GM18909 (cell line): ENCODE measurements at regions not wholly inside any gene's neighbourhood (a gene's known extent, or its start where the extent isn't known, plus 50 kb on each side); places are given as distances from the start of the nearest gene placed in this dataset.
"Not testable (repeated sequence)": the region's sequence is repeated elsewhere in the genome, so short reads cannot be mapped to it uniquely, and the experiment has no call there.

Experiments
- ATAC-seq: cut with Tn5 transposase; IDR thresholded peaks from one replicate; pipeline ENCODE4 v1.9.1; 2021; ENCODE audit warnings: mild to moderate bottlenecking; ENCODE audit not compliant: unreplicated experiment, poor library complexity

- no peak for ATAC-seq
Measured at GRCh38 chr5:38151878-38152277, 106.5 kb upstream of the EGFLAM start.

DNA sequence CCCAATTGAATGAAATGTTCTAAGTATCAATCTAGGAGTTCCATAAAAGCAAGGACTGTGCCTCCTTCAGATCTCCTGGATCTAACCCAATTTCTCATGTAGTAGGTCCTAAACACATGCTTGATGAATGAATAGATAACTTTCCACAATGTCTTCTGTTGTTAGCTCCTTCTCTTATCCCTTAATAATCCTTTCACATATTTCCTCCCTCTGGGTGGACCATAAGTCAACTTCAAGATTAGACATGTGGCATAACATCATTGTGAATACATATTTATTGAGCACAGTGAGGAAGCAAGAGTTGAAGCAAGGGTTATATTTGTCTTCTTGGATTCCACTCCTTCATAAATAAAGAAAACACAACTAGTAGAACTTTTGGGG, 108.6 kb upstream of the EGFLAM start:
- ATAC-seq: no peak

- no peak for ATAC-seq
Measured at GRCh38 chr5:38148021-38148625, 110.2 kb upstream of the EGFLAM start.

- no peak for ATAC-seq
Measured at GRCh38 chr5:38143384-38143783, 115.0 kb upstream of the EGFLAM start.

- ATAC-seq: no peak
Measured at GRCh38 chr5:38141665-38142064, 116.7 kb upstream of the EGFLAM start.

DNA sequence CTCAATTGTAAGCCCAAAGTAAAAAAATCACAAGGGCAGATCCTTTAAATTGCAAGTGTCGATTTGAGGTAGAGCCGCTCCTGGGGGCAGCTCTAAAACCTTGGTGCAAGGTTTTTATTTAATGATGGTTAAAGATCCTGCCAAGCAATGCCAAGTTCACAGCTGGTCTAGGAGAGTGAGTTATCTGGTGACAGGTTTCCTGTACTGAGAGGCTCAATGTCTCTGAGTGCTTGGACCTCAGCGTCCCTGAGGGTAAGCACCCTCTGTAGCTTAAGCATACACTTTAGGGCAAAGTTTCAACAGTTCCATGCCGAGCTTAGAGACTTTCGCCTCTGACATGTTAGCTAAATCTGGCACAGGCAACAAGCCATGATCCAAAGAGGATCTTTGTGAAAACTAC, 119.8 kb upstream of the EGFLAM start:
- no peak for ATAC-seq

GRCh38 chr5:38135486-38136039, 122.8 kb upstream of the EGFLAM start:
- no peak for ATAC-seq

DNA sequence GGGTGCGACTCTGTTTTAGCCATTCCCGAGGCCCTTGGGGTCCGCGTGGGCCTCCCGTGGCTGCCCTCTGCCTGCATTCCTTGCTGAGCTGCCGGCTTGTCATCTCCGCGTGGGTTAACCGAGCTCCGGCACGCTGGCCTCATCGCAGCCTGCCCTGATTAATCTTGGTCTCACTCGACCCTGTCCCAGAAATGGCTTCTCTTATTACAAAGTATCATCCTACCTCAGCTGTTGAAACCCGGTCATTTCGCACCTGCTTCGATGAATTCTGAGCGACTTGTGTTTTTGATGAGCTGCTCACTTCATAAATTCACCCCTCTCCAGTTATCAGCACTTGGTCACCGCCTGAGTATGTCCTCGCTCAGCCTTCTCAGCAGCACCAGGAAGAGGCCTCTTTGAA, 123.5 kb upstream of the EGFLAM start:
- no peak for ATAC-seq

GRCh38 chr5:38134294-38134693, 124.1 kb upstream of the EGFLAM start:
- ATAC-seq: not testable (repeated sequence)

DNA sequence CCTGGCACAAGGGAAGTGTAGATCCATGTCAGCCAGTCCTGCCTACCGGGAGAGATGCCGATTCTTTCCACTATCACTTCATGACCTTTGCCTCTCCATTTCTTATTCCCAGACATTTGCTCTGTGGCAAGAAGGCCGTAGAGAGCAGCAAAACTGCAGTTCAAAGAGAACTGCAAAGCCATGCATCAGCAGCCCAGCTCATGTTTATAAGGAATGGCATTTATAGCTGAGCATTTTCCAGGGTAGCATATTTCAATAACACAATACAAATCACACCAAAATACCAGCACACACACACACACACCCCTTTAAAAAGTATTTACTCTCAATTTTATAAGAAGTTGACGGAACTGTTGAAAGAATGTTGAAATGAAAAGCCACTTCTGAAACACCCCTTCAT, 126.7 kb upstream of the EGFLAM start:
- ATAC-seq: no peak

DNA sequence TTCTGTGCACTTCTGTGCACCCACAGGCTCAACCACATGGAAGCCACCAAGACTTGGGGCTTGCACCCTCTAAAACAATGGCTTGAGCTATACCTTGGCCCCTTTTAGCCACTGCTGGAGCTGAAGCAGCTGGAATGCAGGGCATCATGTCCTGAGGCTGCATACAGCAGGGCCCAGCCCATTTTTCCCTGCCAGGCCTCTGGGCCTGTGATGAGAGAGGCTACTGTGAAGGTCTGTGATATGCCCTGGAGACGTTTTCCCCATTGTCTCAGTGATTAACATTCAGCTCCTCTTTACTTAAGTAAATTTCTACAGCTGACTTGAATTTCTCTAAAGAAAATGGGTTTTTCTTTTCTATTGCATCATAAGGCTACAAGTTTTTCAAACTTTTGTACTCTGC, 134.0 kb upstream of the EGFLAM start:
- no peak for ATAC-seq

DNA sequence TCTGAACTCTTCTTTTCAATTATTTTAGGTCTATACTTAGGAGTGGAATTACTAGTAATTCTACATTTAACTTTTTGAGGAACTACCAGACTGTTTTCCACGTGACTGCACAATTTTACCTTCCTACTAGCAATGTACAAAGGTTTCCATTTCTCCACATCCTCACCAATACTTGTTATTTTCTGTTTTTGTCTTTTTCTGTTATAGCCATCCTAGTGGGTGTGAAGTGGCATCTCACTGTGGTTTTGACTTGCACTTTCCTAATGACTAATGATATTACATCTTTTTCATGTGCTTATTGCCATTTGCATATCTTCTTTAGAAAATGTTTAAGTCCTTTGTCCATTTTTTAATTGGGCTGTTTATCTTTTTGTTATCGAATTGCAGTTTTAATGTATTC, 136.9 kb upstream of the EGFLAM start:
- no peak for ATAC-seq

DNA sequence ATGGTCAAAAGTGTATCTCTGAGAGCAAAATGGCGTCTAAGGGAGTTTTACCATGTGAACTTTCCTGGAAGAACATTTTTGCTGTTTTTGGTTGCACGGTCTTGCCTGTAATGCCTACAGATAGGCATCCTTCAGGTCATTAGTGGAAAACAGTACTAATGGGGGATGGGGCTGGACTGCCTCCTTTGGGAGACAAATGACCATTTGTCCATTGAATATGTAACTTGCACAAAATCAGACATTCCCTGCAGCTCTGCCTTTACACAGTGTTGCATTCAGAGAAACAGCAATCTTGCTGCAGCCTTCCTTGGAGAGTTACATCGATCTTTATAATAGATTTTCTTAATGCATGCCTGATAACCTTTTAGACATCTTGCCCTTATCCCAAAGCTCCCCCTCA, 138.5 kb upstream of the EGFLAM start:
- ATAC-seq: no peak

- no peak for ATAC-seq
Measured at GRCh38 chr5:38117784-38118479, 140.4 kb upstream of the EGFLAM start.

GRCh38 chr5:38115318-38115827, 143.0 kb upstream of the EGFLAM start:
- ATAC-seq: no peak

DNA sequence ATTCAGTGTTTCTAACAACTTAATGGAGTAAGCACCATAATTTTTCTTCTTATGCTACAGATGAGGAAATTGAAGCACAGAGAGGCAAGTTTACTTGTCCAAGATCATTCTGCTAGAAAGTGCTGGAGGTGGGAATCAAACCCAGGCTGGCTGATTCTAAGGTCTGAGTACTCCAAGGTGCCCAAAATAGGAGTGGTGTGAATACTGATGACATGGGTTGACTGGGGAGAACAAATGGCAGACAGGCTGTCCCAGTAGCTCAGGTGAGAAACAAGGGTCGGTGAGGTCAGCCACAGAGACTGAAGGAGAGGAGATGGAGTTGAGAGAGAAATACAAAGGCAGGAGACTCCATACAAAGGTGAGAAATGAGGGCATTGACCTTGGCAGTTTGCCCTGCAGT, 144.5 kb upstream of the EGFLAM start:
- ATAC-seq: no peak

DNA sequence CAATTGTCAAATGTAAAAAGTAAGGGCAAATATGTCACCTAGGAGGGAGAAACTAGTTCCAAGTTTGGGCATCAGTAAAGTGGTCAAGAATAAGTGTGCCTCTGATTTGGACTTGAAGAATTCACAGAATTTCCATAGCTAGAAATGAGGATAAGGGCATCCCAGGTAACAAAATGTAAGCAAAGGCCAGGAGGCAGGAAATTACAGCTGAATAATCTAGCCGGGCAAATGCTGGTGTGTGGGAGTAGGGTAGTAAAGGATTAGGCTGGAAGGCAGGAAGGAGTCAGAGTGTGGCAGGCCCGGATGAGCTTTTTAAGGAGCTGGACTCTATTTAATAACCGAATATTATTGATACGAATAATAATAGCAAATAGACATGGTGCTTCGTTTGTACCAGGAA, 144.9 kb upstream of the EGFLAM start:
- ATAC-seq: no peak

- no peak for ATAC-seq
Measured at GRCh38 chr5:38112938-38113337, 145.4 kb upstream of the EGFLAM start.

DNA sequence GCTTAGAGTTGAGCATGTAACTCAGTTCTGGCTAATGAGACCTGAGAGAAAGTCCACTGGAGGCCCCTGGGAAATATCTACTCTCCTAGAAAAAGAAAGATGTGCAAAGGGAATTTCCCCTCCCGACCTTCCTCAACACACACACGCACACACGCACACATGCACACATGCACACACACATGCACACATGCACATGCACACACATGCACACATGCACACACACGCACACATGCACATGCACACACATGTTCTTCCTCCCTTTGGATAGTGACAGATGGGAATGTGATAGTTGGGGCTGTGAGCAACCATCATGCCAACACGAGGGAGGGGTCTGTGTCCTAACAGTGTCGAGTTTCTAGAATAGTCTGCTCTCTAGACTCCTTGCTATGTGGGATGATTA, 148.2 kb upstream of the EGFLAM start:
- no peak for ATAC-seq

GRCh38 chr5:38107096-38107495, 151.3 kb upstream of the EGFLAM start:
- no peak for ATAC-seq

GRCh38 chr5:38105801-38106200, 152.6 kb upstream of the EGFLAM start:
- ATAC-seq: no peak

GRCh38 chr5:38105231-38105570, 153.2 kb upstream of the EGFLAM start:
- no peak for ATAC-seq
